ENCODE measurements at regions not wholly inside any gene's neighbourhood (a gene's known extent, or its start where the extent isn't known, plus 50 kb on each side); places are given as distances from the start of the nearest gene placed in this dataset.
"Not testable (repeated sequence)": the region's sequence is repeated elsewhere in the genome, so short reads cannot be mapped to it uniquely, and the experiment has no call there.

- DNase-seq: peak; percentile 22
- ATAC-seq (ENCODE audit: poor library complexity); intact Hi-C loops (cut with DNase I): not testable (repeated sequence)
Observed at GRCh38 chr9:63315387-63315786, 1969.6 kb downstream of the FOXD4L5 start.

GRCh38 chr9:63296848-63297247 lies 1988.2 kb downstream of the FOXD4L5 start:
- peak; percentile 2 for DNase-seq
- ATAC-seq (ENCODE audit: poor library complexity): not testable (repeated sequence)

GRCh38 chr9:63296366-63296765 lies 1988.6 kb downstream of the FOXD4L5 start:
- intact Hi-C loops (cut with DNase I); ATAC-seq (ENCODE audit: poor library complexity); DNase-seq: not testable (repeated sequence)

More at GRCh38 chr9:63296848-63297247, 1988.2 kb downstream of the FOXD4L5 start:
- intact Hi-C loops (cut with DNase I): not testable (repeated sequence)

- intact Hi-C loops (cut with DNase I); ATAC-seq (ENCODE audit: poor library complexity); DNase-seq: not testable (repeated sequence)
Observed at GRCh38 chr9:63289971-63290370, 1995.0 kb downstream of the FOXD4L5 start.
